Subcutaneous abdominal adipose tissue (tissue), 5 donors: ENCODE measurements at regions not wholly inside any gene's neighbourhood (a gene's known extent, or its start where the extent isn't known, plus 50 kb on each side); places are given as distances from the start of the nearest gene placed in this dataset.

ENCODE experiments used
- H3K27ac ChIP-seq: one replicate; pipeline ENCODE4 v1.7.0; 2013; ENCODE audit warnings: low read depth, mild to moderate bottlenecking, inconsistent platforms, low read length, moderate library complexity
- H3K27me3 ChIP-seq, 5 donors: one replicate each; pipeline ENCODE4 v1.7.0; 2013; ENCODE audit warnings: low read length in 5 of 5, inconsistent platforms in 1 of 5; ENCODE audit not compliant: control insufficient read depth in 5 of 5, insufficient read depth in 4 of 5
- H3K36me3 ChIP-seq, 5 donors: one replicate each; pipeline ENCODE4 v1.7.0; 2013; ENCODE audit warnings: low read length in 5 of 5; ENCODE audit not compliant: control insufficient read depth in 5 of 5, insufficient read depth in 5 of 5
- H3K4me1 ChIP-seq, 5 donors: one replicate each; pipeline ENCODE4 v1.7.0; 2013; ENCODE audit warnings: low read length in 5 of 5, mild to moderate bottlenecking in 3 of 5, moderate library complexity in 1 of 5; ENCODE audit not compliant: control insufficient read depth in 5 of 5, insufficient read depth in 5 of 5
- H3K4me3 ChIP-seq, 5 donors: one replicate each; pipeline ENCODE4 v1.7.0; 2013; ENCODE audit warnings: low read length in 5 of 5, low read depth in 1 of 5
- H3K9ac ChIP-seq, 5 donors: one replicate each; pipeline ENCODE4 v1.7.0; 2013; ENCODE audit warnings: low read length in 5 of 5, mild to moderate bottlenecking in 4 of 5, moderate library complexity in 3 of 5
- H3K9me3 ChIP-seq, 5 donors: one replicate each; pipeline ENCODE4 v1.7.0; 2013; ENCODE audit warnings: low read length in 5 of 5; ENCODE audit not compliant: control insufficient read depth in 5 of 5
- donor health status: healthy.
- donor health status: healthy.
- donor health status: healthy.
- donor health status: healthy.
- donor health status: healthy.

GRCh38 chr13:74708629-74709028, 574.4 kb upstream of the KLF12 start:
- H3K27me3 ChIP-seq = no peaks in the 10 kb centered on the region
- no peaks in the 10 kb centered on the region for H3K36me3 ChIP-seq
- H3K9ac ChIP-seq = no peak overlapping the region
- H3K27ac ChIP-seq = no peak overlapping the region
- H3K4me1 ChIP-seq = peaks cover 0 to 7% (median 0%) of the 10 kb centered on the region in 5 donors
- no peak overlapping the region for H3K4me3 ChIP-seq
- H3K9me3 ChIP-seq = no peaks in the 10 kb centered on the region

DNA sequence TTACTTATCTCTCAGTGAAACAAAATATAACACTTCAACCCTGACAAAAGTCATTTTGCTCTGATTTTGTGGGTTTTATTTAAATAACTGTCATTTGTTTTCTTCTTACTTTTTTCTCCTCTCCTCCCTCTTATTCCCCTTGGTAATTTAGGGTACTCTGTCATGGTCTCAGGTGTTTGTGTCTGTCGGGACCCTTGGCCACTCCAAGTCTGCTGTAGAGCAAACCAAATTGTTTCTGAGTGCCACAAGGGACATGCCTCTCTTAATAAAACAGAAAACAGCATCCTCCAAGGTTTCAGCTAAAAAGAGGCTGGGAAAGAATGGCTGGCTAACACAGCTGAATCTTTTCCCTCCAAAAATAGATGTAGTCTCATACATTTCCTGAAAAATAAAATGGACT, 573.1 kb upstream of the KLF12 start:
- no peak overlapping the region for H3K4me3 ChIP-seq
- H3K9me3 ChIP-seq = no peaks in the 10 kb centered on the region
- H3K36me3 ChIP-seq = no peaks in the 10 kb centered on the region
- H3K9ac ChIP-seq = no peak overlapping the region
- H3K4me1 ChIP-seq = peaks cover 0 to 7% (median 0%) of the 10 kb centered on the region in 5 donors
- H3K27ac ChIP-seq = no peak overlapping the region
- H3K27me3 ChIP-seq = no peaks in the 10 kb centered on the region

GRCh38 chr13:74706801-74707200, 572.6 kb upstream of the KLF12 start:
- Histone ChIP-seq H3K9me3 (no peaks in the 10 kb centered on the region), H3K4me3 (no peak overlapping the region), H3K4me1 (peaks cover 0 to 7% (median 0%) of the 10 kb centered on the region in 5 donors), H3K27ac (no peak overlapping the region), H3K27me3 (no peaks in the 10 kb centered on the region), H3K9ac (no peak overlapping the region), H3K36me3 (no peaks in the 10 kb centered on the region)

GRCh38 chr13:74705438-74705837, 571.2 kb upstream of the KLF12 start:
- Histone ChIP-seq H3K4me3 (no peak overlapping the region), H3K27me3 (no peaks in the 10 kb centered on the region), H3K9me3 (no peaks in the 10 kb centered on the region), H3K27ac (no peak overlapping the region), H3K4me1 (peaks cover 0 to 7% (median 0%) of the 10 kb centered on the region in 5 donors), H3K36me3 (no peaks in the 10 kb centered on the region), H3K9ac (no peak overlapping the region)

GRCh38 chr13:74703855-74704387, 569.7 kb upstream of the KLF12 start:
- no peak overlapping the region for H3K27ac ChIP-seq
- H3K4me3 ChIP-seq = no peak overlapping the region
- H3K9me3 ChIP-seq = no peaks in the 10 kb centered on the region
- H3K4me1 ChIP-seq = no peaks in the 10 kb centered on the region
- no peaks in the 10 kb centered on the region for H3K27me3 ChIP-seq
- H3K9ac ChIP-seq = no peak overlapping the region
- H3K36me3 ChIP-seq = no peaks in the 10 kb centered on the region

DNA sequence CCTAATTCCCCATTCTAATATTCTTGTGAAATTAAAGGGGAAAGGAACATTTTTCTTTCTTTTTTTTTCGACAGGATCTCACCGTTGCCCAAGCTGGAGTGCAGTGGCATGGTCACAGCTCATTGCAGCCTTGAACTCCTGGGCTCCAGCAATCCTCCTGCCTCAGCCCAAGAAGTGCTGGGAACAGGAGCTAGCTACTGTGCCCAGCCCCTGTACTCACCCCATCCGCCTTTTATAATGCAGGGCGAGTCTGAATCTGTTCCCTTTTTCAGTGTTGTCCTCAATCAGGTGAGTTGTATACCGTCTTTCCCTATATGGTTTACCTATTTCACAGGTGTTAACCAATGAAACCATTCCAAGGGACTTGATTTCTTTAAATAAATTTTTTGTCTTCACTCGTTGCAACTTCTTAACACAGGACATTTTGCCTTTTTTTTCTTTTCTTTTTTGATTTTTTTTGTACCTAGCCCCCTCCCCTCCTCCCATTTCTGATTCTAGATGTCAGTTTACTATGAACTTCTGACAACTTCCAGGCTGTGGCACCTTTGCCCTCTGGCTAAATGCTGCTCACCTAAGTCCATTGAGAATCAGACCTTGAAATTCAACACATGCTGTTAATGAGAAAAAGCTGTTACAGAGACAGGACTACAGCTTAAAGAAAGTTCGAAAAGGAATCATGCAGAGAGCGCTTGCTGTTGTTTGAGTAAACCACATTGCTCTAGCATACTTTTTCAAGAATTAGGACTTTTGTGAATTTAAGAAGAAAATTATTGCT, 562.1 kb upstream of the KLF12 start:
- Histone ChIP-seq H3K9me3 (no peaks in the 10 kb centered on the region), H3K4me3 (no peak overlapping the region), H3K27me3 (no peaks in the 10 kb centered on the region), H3K36me3 (no peaks in the 10 kb centered on the region), H3K4me1 (no peaks in the 10 kb centered on the region), H3K27ac (no peak overlapping the region), H3K9ac (no peak overlapping the region)

- Histone ChIP-seq H3K4me3 (no peak overlapping the region), H3K27ac (no peak overlapping the region), H3K4me1 (no peaks in the 10 kb centered on the region)
These were observed 561.0 kb upstream of the KLF12 start for GRCh38 chr13:74695021-74695800.

DNA sequence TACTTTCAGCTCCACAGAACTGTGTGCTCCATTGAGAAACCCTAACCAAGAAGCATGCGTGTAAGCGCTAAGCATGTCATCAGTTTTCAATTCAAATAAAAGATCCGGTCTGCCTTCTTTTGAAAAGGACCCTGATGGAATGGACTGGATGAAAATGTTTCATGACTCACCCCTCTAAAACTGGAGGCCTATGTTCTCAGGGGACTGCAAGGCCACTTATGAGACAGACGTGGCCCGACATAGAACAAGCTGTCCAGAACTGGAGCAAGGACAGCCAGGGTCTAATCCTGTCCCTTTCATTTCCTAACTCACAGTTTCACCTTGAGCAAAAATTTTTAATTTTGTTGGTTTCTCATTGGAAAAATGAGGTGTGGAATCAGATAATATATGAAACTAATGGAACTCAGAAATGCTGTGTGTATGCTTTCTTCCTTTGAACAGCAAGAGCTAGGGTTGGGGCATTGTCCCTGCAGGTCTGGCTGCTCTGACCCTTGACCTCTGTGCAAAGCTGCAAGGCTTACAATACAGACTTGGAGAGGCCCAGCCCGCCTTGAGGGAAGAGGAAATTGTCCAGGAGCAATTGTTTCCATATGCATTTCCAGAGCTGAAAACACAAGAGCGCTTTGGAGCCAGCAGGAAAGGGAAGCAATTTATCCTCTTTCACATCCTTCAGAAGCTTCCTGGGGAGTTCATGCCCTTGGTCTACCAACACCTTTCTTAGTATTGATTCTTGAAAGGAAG, 553.4 kb upstream of the KLF12 start:
- peaks cover 0 to 3% (median 0%) of the 10 kb centered on the region in 5 donors for H3K9me3 ChIP-seq
- no peak overlapping the region for H3K9ac ChIP-seq
- H3K27me3 ChIP-seq = no peaks in the 10 kb centered on the region
- H3K36me3 ChIP-seq = no peaks in the 10 kb centered on the region
- H3K27ac ChIP-seq = no peak overlapping the region
- H3K4me1 ChIP-seq = peaks cover 0 to 12% (median 2%) of the 10 kb centered on the region in 5 donors
- no peak overlapping the region for H3K4me3 ChIP-seq

More at GRCh38 chr13:74695021-74695800, 561.0 kb upstream of the KLF12 start:
- H3K9me3 ChIP-seq = no peaks in the 10 kb centered on the region
- H3K27me3 ChIP-seq = no peaks in the 10 kb centered on the region
- no peak overlapping the region for H3K9ac ChIP-seq
- H3K36me3 ChIP-seq = no peaks in the 10 kb centered on the region

GRCh38 chr13:74683411-74683810, 549.2 kb upstream of the KLF12 start:
- Histone ChIP-seq H3K9me3 (peaks cover 0 to 3% (median 0%) of the 10 kb centered on the region in 5 donors), H3K4me1 (peaks cover 0 to 12% (median 2%) of the 10 kb centered on the region in 5 donors), H3K27me3 (no peaks in the 10 kb centered on the region), H3K36me3 (no peaks in the 10 kb centered on the region), H3K9ac (no peak overlapping the region), H3K4me3 (no peak overlapping the region), H3K27ac (no peak overlapping the region)
